HG03175 (cell line): ENCODE measurements at regions not wholly inside any gene's neighbourhood (a gene's known extent, or its start where the extent isn't known, plus 50 kb on each side); places are given as distances from the start of the nearest gene placed in this dataset.
"Not testable (repeated sequence)": the region's sequence is repeated elsewhere in the genome, so short reads cannot be mapped to it uniquely, and the experiment has no call there.

ENCODE experiments used
- ATAC-seq: cut with Tn5 transposase; IDR thresholded peaks from one replicate; pipeline ENCODE4 v1.9.1; 2021; ENCODE audit warnings: mild to moderate bottlenecking, moderate library complexity; ENCODE audit not compliant: unreplicated experiment

DNA sequence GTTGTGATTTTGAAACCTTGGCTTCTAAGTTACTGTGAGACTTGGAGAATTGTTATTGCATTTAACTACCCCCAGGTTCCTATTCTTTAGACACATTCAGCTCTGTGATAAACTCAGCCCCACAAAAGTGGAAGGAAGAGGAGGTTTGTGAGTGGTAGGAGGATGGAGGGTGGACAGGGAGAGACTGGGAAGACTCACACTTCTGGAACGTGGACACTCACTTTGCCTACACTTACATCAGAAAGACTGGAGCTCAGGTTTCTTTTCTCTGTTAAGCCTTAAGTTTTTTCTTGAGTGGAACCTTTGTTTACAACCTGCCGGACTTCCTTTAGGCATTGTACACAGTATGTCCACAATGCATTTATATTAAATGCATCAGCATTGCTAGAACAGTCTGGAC, 99.0 kb downstream of the AREG start:
- ATAC-seq = no peak

DNA sequence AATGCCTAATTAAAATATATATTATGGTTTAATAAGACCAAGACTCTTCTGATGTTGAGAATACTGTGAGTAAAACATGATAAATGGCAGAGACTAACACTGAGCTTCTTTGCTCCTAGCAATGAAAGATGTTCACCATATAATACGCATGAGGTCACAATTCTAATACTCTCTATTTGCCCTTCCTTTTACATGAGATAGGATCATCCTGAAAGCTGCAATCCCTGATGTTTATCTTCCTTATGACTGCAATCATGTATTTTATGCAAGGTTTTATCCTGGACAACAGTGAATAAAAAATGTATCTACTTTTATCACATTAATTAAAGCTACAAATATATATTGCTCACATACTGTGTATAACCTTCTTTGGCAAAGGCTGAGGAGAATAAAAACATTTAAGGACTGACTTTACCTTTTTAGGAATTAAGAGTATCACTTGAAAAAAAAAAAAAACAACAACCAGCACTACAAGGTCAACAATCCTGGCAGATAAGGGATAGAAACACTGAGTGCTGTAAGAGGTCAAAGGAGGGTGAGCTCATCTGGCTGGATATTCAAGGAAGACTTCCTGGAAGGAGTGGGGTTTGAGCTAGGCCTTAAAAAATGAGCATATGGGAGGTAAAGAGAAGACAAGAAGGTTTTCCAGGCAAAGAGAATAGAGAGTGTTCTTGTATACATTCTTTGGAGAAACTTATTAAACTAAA, 99.9 kb downstream of the AREG start:
- no peak for ATAC-seq

DNA sequence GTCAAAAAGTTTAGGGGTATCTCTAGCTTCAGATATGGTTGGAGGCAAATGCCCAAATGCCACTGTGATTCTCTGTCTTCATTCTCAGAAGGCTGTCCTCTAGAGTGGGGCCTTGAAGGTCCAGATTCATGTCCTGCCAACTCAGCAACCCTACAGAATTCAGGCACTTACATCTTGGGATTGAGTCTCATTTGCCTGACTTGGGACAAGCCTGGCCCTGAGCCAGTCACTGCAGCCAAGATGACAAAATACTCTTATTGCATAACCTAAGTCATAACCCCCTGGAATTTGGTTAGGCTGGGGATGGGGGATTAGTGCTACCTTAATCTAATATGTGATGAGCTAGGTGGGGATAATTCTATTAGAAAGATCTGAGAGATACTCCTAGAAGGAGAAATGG, 100.5 kb downstream of the AREG start:
- no peak for ATAC-seq

DNA sequence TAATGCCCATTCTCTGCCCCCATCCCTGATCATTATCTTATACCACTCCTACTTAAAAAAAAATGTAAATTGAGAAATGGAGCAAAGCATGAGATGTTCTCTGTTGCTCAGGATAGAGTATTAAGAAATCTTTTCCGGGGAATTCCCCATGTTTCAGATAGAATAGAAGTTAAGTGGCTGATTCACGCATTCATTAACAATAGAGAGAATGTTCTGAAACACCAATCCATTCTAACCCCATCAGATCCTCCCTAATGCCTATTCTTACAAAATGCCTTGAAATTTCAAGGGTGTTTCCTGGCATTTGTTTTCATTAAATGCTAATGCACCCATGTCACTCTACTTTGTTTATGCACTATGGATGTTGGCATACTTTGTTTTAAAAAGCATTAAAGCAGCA, 101.1 kb downstream of the AREG start:
- no peak for ATAC-seq

DNA sequence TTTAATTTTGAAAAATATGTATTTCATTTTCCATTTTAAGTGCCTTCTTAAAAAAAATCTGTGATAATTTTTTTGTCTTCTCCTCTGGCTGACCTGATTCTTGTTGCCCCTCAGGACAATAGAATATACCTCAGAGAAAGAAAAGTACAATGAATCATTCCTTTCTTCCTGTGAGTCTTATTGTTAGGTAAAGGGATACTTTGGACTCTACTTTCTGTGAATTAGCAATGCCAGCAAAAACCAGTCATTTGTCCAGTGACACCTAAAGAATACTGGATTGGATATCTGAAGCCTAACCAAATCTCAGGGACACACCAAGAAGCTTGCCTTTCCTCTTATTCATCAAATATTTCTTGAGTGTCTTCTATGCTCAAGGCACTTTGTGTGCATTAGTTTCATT, 102.1 kb downstream of the AREG start:
- no peak for ATAC-seq

DNA sequence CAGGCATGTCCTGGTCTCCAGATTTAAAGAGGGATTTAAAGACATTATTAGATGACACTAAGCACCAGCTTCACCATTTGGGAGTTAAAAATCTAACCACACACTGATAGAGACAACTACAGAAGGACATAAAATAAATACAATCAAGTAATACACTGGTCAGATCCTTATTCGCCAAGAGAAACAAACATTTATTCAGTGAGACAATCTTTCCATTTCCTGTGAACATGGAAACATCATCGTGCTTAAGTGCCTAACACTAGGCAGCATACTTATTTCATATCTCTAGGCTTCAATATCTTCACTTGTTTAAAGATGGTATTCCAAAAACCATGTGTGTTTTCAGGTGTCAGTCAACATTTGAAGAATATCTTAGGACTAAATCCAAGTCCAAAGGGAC, 103.6 kb downstream of the AREG start:
- no peak for ATAC-seq

DNA sequence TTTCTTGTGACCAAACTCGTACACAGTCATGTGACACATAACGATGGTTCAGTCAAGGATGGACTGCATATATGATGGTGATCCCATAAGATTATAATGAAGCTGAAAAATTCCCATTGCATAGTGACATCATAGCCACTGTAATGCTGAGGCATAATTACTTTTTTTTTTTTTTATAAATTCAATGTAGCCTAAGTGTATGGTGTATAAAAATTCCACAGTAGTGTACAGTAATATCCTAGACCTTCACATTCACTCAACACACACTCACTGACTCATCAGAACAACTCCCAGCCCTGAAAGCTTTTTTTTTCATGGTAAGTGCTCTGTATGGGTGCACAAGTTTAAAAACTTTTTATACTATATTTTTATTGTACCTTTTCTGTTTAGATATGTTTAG, 105.0 kb downstream of the AREG start:
- no peak for ATAC-seq

DNA sequence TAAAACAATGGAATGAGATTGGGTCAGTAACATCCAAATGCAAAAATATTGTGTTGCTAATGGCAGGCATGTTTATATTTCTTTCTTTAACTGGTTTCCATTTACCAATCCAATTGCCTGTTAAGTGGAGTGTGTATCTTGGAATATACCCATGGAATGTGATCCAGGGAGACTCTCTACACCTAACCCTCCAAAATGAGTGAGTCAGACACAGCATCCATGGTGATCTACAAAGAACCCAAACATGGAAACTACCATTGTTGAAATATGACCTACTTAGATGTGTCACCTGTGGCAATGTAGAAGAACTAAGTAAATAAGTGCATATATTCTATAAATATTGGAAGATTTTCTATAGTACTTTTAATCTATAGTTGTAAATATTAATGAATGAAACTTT, 110.3 kb downstream of the AREG start:
- ATAC-seq = no peak

DNA sequence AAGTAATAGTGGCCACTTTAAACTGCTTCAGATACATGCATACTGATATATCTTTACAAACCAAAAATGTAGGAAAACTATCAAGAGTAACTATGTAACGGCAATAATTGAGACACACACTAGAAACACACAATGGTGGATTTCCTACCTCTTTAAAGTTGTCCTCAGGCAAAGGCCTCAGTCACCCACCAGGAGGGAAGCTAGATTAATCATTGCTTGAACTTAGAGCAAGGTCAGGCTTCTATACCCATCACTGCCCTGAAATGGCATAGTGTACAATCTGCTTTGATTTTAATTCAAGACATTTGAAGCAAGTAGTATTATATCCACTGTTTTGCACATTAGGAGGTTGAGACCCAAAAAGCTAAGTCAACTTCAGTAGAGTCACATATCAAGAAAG, 110.9 kb downstream of the AREG start:
- ATAC-seq = no peak

DNA sequence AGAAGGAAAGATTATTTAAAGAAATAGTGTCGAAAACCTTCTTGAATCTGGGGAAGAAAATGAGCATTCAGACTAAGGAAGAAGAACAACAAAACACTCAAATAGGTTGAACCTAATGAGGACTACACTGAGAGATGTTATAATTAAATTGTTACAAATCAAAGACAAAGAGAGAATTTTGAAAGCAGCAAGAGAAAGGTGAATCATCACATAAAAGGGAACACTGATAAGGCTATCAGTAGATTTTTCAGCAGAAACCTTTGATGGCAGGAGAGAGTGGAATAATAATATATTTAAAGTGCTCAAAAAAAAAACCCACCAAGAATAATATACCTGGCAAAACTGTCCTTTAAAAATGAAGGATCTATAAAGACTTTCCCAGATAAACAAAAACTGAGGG, 114.9 kb downstream of the AREG start:
- no peak for ATAC-seq

DNA sequence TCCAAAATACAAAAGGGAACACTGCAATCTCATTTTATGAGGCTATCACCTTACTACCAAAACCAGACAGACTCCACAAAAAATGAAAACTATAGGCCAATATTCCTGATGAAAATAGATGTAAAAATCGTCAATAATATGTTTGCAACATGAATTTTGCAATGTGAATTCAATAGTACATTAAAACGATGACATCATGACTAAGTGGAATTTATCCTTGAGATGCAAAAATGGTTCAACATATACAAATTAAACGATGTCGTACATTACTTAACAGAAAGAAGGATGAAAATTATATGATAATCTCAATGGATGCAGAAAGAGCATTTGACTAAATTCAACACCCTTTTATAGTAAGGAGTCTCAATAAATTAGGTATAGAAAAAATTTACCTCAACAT, 123.0 kb downstream of the AREG start:
- no peak for ATAC-seq

DNA sequence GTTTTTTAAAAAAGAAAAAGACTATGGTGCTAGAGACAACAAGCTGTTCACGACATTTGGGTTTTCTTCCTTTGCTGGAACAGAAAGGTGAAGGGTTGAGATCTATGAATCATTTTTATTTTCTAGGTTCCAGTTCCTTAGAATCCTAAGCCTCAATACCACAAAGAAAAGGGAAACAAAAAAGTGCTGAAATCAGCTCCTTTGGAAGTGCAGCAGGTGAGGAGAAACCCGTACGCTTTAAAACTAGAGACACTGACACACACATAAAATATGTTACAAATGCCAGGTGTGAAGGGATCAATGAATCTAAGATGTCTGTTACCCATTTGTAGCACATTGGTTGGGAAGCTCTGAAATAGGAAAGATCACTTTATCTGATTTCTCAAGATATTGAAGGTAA, 125.2 kb downstream of the AREG start:
- ATAC-seq = no peak

DNA sequence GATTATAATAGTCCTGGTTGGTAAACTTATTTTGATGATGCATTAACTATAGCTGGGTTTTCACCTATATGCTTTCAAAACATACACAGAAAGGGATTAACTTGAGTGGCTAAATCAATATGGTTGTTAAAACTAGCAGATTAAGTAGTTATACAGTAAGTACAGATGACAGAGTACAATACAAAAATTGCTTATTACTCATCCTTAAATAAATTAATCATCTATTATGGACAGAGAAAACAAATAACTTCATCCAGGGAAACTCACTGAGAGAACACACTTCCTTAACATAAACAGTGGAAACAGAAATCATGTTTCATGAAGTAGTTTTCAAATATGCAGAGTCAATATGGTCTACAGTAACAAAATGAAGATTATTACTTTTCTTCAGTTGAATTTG, 133.4 kb downstream of the AREG start:
- ATAC-seq = no peak

DNA sequence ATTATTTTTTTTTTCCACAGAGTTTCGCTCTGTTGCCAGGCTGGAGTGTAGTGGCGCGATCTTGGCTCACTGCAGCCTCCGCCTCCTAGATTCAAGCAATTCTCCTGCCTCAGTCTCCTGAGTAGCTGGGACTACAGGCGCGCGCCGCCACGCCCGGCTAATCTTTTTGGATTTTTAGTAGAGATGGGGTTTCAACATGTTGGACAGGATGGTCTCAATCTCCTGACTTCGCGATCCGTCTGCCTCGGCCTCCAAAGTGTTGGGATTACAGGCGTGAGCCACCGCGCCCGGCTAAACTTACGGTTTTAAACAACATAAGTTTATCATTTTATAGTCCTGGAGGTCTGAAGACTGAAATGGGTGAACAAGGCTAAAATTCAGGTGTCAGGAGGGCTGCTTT, 133.9 kb downstream of the AREG start:
- ATAC-seq = not testable (repeated sequence)

DNA sequence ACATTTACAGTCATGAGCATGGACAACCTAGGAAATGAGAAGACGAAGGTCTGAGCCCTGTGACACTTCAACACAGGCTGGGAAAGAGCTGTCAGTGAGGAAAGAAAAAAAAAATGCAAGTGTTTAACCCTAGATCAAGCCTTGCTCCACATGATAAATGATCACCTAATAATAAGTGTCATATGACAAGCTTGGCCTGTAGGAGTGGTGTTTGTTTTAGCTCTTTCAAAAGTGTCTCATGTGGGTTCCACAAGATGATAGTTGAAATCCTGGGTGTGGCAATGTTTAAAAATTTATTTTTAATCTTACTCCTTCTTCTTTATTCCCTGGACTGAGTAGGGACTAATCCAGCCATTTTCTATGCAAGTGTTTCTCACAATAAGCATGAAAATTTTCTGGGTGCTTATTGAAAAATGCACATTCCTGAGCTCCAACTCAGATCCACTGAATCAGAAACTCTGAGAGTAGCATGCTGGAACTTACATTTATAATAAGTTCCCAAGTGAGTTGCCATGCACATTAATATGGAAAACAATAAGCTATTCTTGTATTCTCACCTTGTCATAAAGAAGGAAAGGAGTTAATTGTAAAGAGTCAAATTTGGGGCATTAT, 138.3 kb downstream of the AREG start:
- ATAC-seq = no peak

DNA sequence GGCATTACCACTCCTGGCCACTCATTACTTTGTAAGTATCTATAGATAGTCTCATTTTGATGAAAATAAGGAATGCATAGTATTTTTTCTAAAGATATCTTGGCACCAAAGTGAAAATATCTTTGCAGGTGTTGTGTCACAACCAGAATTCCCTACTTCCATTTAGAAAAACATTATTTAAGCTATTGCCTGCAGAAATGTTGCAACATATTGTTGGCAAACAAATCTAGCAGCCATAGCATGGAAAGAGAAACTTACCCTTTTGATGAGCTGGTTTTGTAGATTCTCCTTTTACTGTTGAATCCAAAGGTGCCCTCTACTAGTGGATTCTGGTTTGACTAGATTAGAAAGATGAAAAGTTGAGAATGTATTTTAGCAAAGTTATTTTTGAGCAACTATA, 138.8 kb downstream of the AREG start:
- no peak for ATAC-seq

DNA sequence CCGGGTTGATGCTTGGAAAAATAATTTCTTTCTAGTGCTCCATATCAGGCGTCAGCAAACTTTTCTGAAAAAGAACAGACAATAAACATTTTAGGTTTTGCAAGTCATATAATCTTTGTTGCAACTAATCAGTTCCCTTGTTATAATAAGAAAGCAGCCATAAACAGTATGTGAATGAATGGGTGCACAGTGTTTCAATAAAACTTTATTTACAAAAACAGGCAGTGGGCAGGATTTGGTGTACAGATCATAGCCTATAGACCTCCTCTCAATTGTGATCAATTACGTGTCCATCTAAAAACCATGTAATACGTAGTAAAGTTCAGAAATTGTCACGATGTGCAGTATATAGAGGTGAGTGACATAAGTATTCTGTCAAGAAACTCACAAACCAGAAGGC, 143.4 kb downstream of the AREG start:
- no peak for ATAC-seq

DNA sequence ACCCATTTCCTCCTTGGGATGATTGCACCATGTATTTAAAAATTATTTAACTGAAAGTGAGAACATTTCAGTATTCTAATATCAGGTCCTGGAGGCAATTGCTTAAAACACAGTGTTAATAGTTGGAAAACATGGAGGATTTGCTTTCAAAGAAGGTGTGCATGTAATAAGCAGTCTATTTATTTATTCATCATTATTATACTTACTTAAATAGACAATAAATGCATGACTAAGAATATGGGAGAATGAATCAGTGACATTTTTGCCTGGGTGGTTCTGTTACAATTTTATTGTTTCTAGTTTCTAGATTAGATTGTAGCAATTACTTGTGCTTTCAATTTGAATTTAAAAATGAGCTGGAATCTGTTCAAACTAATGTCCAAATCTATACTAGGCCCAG, 145.5 kb downstream of the AREG start:
- no peak for ATAC-seq

DNA sequence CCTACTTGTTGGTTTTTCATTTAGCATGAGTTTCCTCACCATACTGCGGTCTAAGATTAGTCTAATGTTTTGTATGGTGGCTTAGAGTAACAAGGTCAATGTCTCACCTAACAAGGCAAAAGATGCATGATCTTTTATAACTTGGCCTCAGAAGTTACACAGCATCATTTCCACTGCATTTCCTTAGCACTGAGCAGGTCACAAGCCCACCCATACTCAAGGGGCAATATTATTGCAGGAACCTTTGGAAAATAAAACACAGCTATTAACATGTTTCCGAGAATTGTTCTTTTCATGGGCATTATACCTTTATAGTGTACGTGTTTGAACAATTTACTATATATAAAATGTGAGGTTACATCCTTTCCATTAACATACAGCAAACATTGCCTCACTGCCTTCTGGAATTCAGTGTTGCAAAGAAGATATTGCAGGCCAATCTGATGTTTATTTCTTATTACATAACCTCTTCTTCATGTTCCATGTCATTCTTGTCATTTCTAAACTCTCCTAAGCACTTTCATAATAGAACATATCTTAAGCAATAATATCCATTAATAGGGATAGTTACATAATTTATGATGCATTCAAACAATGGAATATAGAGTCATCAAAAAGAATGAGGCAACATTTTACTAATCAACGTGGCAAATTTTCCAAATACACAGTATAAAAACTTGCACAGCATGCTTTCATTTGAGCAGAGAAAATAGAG, 153.8 kb downstream of the AREG start:
- no peak for ATAC-seq

DNA sequence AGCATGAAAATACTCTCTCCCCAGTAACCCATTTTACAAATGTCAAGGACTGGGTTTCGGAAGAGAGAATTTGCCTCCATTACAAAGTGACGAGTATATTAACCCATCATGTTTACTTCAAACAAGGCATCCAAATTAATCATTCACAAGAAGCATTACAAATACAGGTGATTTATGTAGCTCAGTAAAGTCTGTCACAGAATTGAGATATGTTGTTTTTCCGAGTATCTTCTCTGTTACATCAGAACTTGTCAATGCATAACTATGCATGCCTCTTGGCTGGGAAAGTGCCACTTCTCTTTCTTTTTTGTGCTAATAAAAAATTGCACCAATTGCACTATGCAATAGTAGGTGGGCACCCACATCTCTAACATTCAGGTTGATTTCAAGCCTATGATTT, 158.2 kb downstream of the AREG start:
- no peak for ATAC-seq

DNA sequence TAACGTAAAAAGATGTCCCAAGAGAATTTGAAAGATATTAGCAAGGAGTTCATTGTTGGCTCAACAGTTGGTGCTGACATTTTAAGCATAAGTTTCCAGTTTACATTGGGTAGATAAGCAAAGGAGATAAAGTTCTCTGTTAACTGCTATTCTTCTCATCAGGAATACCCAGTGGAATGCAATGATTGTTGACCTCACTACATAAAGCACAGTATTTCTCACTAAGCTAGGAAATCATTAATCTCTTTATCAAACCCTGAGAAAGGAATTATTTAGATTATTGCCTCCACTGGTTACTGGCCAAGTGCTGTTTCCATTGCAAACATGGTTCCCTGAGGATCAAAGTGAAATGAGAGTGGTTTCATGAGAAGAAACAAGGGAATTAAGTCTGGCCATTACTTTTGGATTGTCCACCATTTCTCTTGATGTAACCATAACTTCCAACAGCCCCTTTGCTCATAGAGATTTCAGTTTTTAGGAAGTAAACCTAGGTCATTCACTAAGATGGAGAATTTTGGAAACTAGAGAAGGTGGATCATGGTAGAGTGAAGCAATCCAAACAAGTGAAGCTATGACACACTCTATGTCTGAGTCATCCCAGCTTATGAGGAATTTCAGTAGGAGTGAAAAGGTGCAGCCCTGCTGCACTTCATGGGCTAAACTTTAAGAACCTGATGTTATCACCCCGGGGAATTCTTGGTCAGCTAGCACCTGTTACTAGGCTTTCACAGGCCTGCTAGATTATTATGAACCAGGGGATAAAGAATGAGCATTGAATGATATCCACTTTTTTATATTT, 163.4 kb downstream of the AREG start:
- ATAC-seq = no peak

DNA sequence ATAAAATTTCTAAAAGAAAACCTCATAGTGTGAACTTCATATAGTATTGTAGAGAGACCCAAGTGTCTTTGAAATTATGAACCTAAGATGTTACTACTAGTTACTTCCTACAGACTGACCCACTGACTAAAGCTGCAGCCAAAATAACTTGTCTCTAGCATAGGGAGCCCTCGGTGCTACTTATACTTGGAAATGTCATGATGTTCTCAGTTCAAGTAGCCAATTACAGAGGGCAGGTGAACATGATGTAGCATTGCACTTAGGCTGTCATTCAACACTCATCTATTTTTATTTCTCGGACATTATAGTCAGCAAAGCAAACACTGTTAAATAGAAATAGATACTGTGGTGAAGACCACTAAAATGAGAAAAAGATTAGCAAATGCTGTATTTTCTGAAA, 165.6 kb downstream of the AREG start:
- ATAC-seq = no peak
